Kidney epithelial cell (primary cell): ENCODE measurements at regions not wholly inside any gene's neighbourhood (a gene's known extent, or its start where the extent isn't known, plus 50 kb on each side); places are given as distances from the start of the nearest gene placed in this dataset.
"Not testable (repeated sequence)": the region's sequence is repeated elsewhere in the genome, so short reads cannot be mapped to it uniquely, and the experiment has no call there.

Source experiments
- DNase-seq: peaks from one replicate; pipeline ENCODE4 v3.0.0-alpha.2; 2010; ENCODE audit warnings: low read depth
- H3K27me3 ChIP-seq: 2 replicates; pipeline ENCODE4 v1.6.0; 2011; ENCODE audit warnings: low read length; ENCODE audit not compliant: control insufficient read depth, insufficient read depth
- H3K36me3 ChIP-seq: 2 replicates; pipeline ENCODE4 v1.5.1; 2011; ENCODE audit warnings: low read length; ENCODE audit not compliant: control insufficient read depth, insufficient read depth
- H3K4me3 ChIP-seq: 2 replicates; pipeline ENCODE4 v1.5.1; 2011; ENCODE audit warnings: low read depth, mild to moderate bottlenecking, control low read depth, low read length
- TF ChIP-seq, protein P1 (sequence below): IDR thresholded peaks from 2 replicates; pipeline ENCODE4 v1.5.1; 2011; ENCODE audit warnings: mild to moderate bottlenecking, moderate library complexity, low read length, control low read depth, inconsistent platforms; ENCODE audit not compliant: insufficient read depth, poor library complexity, severe bottlenecking

DNA sequence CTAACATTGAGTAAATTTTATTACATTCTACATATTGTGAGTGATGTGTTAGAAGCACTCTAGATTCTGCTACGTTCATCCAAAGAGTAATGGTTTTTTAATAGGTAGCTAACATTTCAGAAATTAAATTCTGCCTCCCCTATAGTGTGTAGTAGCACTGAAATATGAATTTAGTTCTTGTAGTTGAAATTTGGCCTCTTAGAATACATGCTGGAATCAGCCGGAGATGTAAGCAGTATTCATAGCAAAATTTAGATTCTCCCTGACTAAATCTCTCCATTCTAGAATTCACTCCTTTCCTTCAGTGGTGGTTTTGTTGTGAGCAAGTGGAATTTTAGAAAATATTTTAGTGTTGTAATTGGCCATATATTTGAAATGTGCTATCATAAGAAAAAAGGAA lies 799.9 kb upstream of the CDH10 start:
- Histone ChIP-seq H3K36me3 (no peaks in the 10 kb centered on the region), H3K27me3 (no peaks in the 10 kb centered on the region), H3K4me3 (no peak overlapping the region)
- TF ChIP-seq, protein P1, sequence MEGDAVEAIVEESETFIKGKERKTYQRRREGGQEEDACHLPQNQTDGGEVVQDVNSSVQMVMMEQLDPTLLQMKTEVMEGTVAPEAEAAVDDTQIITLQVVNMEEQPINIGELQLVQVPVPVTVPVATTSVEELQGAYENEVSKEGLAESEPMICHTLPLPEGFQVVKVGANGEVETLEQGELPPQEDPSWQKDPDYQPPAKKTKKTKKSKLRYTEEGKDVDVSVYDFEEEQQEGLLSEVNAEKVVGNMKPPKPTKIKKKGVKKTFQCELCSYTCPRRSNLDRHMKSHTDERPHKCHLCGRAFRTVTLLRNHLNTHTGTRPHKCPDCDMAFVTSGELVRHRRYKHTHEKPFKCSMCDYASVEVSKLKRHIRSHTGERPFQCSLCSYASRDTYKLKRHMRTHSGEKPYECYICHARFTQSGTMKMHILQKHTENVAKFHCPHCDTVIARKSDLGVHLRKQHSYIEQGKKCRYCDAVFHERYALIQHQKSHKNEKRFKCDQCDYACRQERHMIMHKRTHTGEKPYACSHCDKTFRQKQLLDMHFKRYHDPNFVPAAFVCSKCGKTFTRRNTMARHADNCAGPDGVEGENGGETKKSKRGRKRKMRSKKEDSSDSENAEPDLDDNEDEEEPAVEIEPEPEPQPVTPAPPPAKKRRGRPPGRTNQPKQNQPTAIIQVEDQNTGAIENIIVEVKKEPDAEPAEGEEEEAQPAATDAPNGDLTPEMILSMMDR, result no peak
- DNase-seq, result no peak

DNA sequence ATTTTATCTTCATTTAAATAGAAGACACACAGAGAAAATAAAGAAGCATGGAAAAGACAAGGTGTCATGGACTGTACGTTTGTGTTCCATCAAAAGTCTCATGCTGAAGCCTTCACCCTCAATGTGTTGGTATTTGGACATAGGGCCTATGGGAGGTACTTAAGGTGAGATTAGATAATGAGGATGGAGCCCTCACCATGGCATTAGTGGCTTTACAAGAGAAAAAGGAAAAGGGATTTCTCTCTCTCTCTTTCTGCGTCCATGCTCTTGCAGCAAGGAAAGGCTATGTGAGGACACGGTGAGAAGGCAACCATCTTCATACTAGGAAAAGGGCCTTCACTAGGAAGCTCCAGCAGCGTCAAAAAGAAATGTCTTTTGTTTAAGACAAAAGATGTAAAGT lies 797.0 kb upstream of the CDH10 start:
- no peaks in the 10 kb centered on the region for H3K27me3 ChIP-seq
- TF ChIP-seq, protein P1, result no peak
- DNase-seq, result no peak
- H3K36me3 ChIP-seq, result no peaks in the 10 kb centered on the region
- no peak overlapping the region for H3K4me3 ChIP-seq

DNA sequence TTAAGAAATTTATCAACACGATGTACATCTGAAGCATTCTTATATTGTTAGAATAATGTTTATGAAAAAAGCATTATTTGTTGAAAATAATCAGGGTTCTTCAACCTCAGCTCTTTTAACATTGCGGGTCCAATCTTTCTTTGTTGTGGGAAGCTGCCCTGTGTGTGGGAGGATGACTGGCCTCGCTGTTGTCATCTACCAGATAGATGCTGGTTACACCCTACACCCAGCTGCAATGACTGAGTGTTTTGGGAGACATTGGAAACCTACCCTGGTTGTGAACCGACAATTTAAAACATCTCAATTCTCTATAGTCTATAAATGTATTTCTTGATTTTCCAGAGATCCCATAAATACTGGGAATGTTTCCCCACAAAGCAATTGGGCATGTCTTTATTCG lies 794.2 kb upstream of the CDH10 start:
- TF ChIP-seq, protein P1, result no peak
- H3K36me3 ChIP-seq, result no peaks in the 10 kb centered on the region
- no peak for DNase-seq
- no peaks in the 10 kb centered on the region for H3K27me3 ChIP-seq
- H3K4me3 ChIP-seq, result no peak overlapping the region

DNA sequence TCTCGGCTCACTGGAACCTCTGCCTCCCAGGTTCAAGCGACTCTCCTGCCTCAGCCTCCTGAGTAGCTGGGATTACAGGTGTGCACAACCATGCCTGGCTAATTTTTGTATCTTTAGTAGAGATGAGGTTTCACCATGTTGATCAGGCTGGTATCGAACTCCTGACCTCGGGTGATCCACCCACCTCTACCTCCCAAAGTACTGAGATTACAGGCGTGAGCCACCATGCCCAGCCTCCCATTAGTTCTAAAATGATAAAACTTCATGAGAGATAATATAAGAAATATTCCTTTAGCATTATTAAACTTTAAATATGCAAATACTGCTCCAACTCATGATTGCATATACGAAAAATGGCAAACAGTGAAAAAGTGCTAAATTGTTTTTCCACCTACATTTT lies 793.6 kb upstream of the CDH10 start:
- DNase-seq, H3K27me3 ChIP-seq, H3K4me3 ChIP-seq, H3K36me3 ChIP-seq: not testable (repeated sequence)

DNA sequence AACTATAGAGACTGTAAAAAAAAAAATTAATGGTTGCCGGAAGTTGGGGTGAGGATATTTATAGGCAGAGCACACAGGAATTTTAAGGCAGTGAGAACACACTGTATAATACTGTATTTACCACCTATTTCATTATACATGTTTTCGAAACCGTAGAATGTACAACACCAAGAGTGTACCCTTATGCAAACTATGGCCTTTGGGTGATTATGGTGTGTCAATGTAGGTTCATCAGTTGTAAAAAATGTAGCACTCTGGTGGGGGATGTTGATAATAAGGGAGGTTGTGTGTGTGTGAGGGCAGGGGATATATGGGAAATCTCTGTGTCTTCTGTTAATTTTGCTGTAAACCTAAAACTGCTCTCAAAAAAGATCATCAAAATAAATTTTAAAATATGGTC lies 791.7 kb upstream of the CDH10 start:
- H3K4me3 ChIP-seq, result no peak overlapping the region
- H3K27me3 ChIP-seq, result no peaks in the 10 kb centered on the region
- TF ChIP-seq, protein P1, result no peak
- no peak for DNase-seq
- H3K36me3 ChIP-seq, result no peaks in the 10 kb centered on the region

DNA sequence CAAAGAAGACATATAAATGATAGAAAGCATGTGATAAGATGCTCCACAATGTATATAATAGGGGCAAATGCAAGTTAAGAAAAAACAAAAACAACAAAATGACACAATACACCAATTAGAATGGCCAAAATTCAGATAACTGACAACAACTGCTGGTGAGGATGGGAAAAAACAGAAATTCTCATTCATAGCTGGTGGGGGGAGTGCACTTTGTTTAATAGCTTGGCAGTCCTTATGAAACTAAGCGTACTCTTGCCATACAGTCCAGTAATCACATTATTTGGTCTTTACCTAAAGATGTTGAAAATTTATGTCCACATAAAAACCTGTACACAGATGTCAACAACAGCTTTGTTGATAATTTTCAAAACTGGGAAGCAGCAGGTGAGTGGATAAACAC lies 791.1 kb upstream of the CDH10 start:
- DNase-seq, result no peak
- H3K4me3 ChIP-seq, result no peak overlapping the region
- H3K27me3 ChIP-seq, result no peaks in the 10 kb centered on the region
- H3K36me3 ChIP-seq, result no peaks in the 10 kb centered on the region
- TF ChIP-seq, protein P1, result no peak
